GM23338 (cell line): ENCODE measurements at regions not wholly inside any gene's neighbourhood (a gene's known extent, or its start where the extent isn't known, plus 50 kb on each side); places are given as distances from the start of the nearest gene placed in this dataset.

ENCODE experiments used
- ATAC-seq: fragments of 200-7000 bp; cut with Tn5 transposase; 3 replicates; pipeline ENCODE4 v1.9.1; 2020
- DNase-seq: peaks from one replicate; pipeline ENCODE4 v3.0.0-alpha.2; 2015; ENCODE audit warnings: low spot score
- H2AFZ ChIP-seq: fragments of 200-600 bp; sonication (generic); 2 replicates; pipeline ENCODE4 v1.8.0; 2016; ENCODE audit warnings: antibody characterized with exemption, mild to moderate bottlenecking, moderate library complexity
- H3F3A ChIP-seq: fragments of 200-600 bp; sonication (generic); replicated peaks from 2 replicates; pipeline ENCODE4 v1.8.0; 2017; ENCODE audit warnings: antibody characterized with exemption, mixed run types, low read depth
- H3K27ac ChIP-seq: fragments of 200-600 bp; sonication (generic); 2 replicates; pipeline ENCODE4 v1.6.1; 2016; ENCODE audit warnings: low read depth
- H3K27me3 ChIP-seq: fragments of 200-600 bp; sonication (generic); 2 replicates; pipeline ENCODE4 v1.8.0; 2016; ENCODE audit warnings: mild to moderate bottlenecking, mixed run types, moderate library complexity; ENCODE audit not compliant: insufficient read depth
- H3K36me3 ChIP-seq: fragments of 200-600 bp; sonication (generic); 2 replicates; pipeline ENCODE4 v1.8.0; 2016; ENCODE audit warnings: mild to moderate bottlenecking; ENCODE audit not compliant: insufficient read depth
- H3K4me1 ChIP-seq: fragments of 200-600 bp; sonication (generic); 2 replicates; pipeline ENCODE4 v1.8.0; 2016; ENCODE audit warnings: mild to moderate bottlenecking, moderate library complexity; ENCODE audit not compliant: insufficient read depth
- H3K4me2 ChIP-seq: fragments of 200-600 bp; sonication (generic); 2 replicates; pipeline ENCODE4 v1.7.1; 2017; ENCODE audit warnings: mixed run types
- H3K4me3 ChIP-seq: fragments of 200-600 bp; sonication (generic); 2 replicates; pipeline ENCODE4 v1.6.1; 2016; ENCODE audit warnings: mixed run types
- H3K79me2 ChIP-seq: fragments of 200-600 bp; sonication (generic); replicated peaks from 2 replicates; pipeline ENCODE4 v1.8.0; 2017; ENCODE audit warnings: mild to moderate bottlenecking; ENCODE audit not compliant: insufficient read depth
- H3K9me2 ChIP-seq: fragments of 200-600 bp; sonication (generic); 2 replicates; pipeline ENCODE4 v1.8.0; 2017; ENCODE audit not compliant: insufficient read depth
- H4K20me1 ChIP-seq: fragments of 200-600 bp; sonication (generic); replicated peaks from 2 replicates; pipeline ENCODE4 v1.8.0; 2017; ENCODE audit warnings: mild to moderate bottlenecking; ENCODE audit not compliant: insufficient read depth
- H3K27ac Mint-ChIP-seq: 2 replicates; pipeline ENCODE4 v1.8.0; 2020; ENCODE audit warnings: inconsistent platforms, mild to moderate bottlenecking, moderate library complexity, mixed read lengths
- H3K27me3 Mint-ChIP-seq: 3 replicates; pipeline ENCODE4 v1.8.0; 2022; ENCODE audit warnings: low read depth, mild to moderate bottlenecking, moderate library complexity, mixed read lengths, inconsistent platforms; ENCODE audit not compliant: insufficient read depth, poor library complexity
- H3K36me3 Mint-ChIP-seq: 3 replicates; pipeline ENCODE4 v1.8.0; 2021; ENCODE audit warnings: low read depth, mild to moderate bottlenecking, inconsistent platforms, moderate library complexity, mixed read lengths
- H3K4me1 Mint-ChIP-seq: 3 replicates; pipeline ENCODE4 v1.8.0; 2020; ENCODE audit warnings: mild to moderate bottlenecking, inconsistent platforms, mixed read lengths
- H3K4me3 Mint-ChIP-seq: 3 replicates; pipeline ENCODE4 v1.8.0; 2021; ENCODE audit warnings: moderate library complexity, mild to moderate bottlenecking, inconsistent platforms, mixed read lengths
- H3K9me3 Mint-ChIP-seq: 3 replicates; pipeline ENCODE4 v1.8.0; 2020; ENCODE audit warnings: moderate library complexity, mild to moderate bottlenecking, inconsistent platforms, mixed read lengths
- EZH2phosphoT487 ChIP-seq: fragments of 200-600 bp; sonication (generic); IDR thresholded peaks from one replicate; pipeline ENCODE4 v1.8.1; 2018; ENCODE audit warnings: antibody characterized with exemption; ENCODE audit not compliant: unreplicated experiment
- STAT1 ChIP-seq: IDR thresholded peaks from one replicate; pipeline ENCODE4 v1.6.1; 2016; ENCODE audit warnings: antibody characterized with exemption; ENCODE audit not compliant: unreplicated experiment
- TF ChIP-seq, protein P1 (sequence below): IDR thresholded peaks from one replicate; pipeline ENCODE4 v1.6.1; 2018; ENCODE audit warnings: antibody characterized with exemption; ENCODE audit not compliant: unreplicated experiment
- TF ChIP-seq, protein P2 (sequence below): fragments of 250-450 bp; sonication (Bioruptor Pico); IDR thresholded peaks from 2 replicates; pipeline ENCODE4 v1.5.0; 2020; ENCODE audit warnings: mild to moderate bottlenecking, moderate library complexity
- TF ChIP-seq, protein P3 (sequence below): IDR thresholded peaks from 2 replicates; pipeline ENCODE4 v1.6.1; 2016; ENCODE audit warnings: antibody characterized with exemption

DNA sequence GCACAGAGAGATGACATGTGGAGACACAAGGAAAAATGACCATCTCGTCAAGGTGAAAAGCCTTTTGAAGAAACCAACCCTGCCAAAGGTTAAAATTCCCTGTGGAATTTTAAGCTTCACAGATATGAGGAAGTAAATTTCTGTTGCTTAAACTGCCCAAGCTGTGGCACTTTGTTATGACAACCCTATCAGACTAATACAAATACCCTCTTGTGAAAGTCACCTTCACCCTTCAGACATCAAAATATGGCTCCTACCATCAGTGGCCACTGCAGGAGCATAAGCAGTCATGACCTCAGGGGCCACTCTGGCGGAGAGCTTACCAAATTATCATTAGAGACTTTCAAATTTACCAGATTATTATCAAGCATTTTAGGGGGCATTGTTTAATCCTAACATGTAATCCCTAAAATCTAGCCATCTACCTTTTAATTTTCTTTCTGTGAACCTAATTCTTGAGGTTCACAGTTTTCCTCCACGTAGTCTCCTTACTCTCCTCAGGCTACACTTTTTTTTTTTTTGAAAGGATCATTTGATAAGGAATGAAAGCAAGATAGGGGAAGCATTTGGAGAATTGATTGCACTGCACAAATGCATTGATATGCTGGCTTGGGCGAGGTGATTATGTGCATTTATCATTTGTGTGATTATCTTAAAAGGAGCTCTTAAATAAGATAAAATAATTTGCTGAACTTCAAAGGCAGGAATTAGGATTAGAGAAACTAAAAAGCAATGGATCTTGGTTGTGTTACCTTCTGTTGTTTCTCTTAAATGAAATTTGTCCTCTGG is 90.3 kb downstream of the TMEM168 start:
- DNase-seq (no peak), ATAC-seq (no peak)
- Mint-ChIP-seq H3K4me3 (no peak overlapping the region), H3K9me3 (peaks cover 19% of the 10 kb centered on the region), H3K4me1 (peaks cover 6% of the 10 kb centered on the region; the same call in 1 of the 3 replicates), H3K27ac (no peak overlapping the region), H3K27me3 (no peaks in the 10 kb centered on the region), H3K36me3 (no peaks in the 10 kb centered on the region)
- H3K4me1 ChIP-seq = no peaks in the 10 kb centered on the region
- H3K36me3 ChIP-seq = no peaks in the 10 kb centered on the region
- no peak overlapping the region for H2AFZ ChIP-seq
- no peak overlapping the region for H3K27ac ChIP-seq
- no peaks in the 10 kb centered on the region for H3K27me3 ChIP-seq
- no peaks in the 10 kb centered on the region for H4K20me1 ChIP-seq
- H3K4me3 ChIP-seq = no peak overlapping the region
- TF ChIP-seq, protein P1, sequence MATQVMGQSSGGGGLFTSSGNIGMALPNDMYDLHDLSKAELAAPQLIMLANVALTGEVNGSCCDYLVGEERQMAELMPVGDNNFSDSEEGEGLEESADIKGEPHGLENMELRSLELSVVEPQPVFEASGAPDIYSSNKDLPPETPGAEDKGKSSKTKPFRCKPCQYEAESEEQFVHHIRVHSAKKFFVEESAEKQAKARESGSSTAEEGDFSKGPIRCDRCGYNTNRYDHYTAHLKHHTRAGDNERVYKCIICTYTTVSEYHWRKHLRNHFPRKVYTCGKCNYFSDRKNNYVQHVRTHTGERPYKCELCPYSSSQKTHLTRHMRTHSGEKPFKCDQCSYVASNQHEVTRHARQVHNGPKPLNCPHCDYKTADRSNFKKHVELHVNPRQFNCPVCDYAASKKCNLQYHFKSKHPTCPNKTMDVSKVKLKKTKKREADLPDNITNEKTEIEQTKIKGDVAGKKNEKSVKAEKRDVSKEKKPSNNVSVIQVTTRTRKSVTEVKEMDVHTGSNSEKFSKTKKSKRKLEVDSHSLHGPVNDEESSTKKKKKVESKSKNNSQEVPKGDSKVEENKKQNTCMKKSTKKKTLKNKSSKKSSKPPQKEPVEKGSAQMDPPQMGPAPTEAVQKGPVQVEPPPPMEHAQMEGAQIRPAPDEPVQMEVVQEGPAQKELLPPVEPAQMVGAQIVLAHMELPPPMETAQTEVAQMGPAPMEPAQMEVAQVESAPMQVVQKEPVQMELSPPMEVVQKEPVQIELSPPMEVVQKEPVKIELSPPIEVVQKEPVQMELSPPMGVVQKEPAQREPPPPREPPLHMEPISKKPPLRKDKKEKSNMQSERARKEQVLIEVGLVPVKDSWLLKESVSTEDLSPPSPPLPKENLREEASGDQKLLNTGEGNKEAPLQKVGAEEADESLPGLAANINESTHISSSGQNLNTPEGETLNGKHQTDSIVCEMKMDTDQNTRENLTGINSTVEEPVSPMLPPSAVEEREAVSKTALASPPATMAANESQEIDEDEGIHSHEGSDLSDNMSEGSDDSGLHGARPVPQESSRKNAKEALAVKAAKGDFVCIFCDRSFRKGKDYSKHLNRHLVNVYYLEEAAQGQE = no peak
- no peaks in the 10 kb centered on the region for H3K79me2 ChIP-seq
- H3K9me2 ChIP-seq = no peaks in the 10 kb centered on the region; the same call in 1 of the 2 replicates
- no peak overlapping the region for H3K4me2 ChIP-seq
- H3F3A ChIP-seq = no peaks in the 10 kb centered on the region

DNA sequence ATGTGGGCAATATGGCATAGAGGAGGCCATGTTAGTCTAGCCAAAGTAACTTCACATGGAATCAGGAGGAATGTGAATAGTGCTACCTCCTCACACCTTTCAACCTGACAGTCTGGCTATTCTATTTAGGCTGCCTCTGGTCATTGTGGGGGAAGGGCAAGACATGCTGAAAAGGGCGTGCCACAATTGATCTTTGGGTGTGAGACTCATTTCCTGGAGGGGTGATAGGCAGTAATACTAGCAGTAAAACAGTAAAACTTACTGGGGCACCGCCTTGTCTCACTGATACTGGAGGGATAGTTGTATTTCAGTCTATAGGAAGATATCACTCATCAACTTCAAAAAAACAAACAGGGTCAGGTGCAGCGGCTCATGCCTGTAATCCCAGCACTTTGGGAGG is 88.7 kb downstream of the TMEM168 start:
- peaks cover 6% of the 10 kb centered on the region; the same call in 1 of the 3 replicates for H3K4me1 Mint-ChIP-seq
- H3K79me2 ChIP-seq = no peaks in the 10 kb centered on the region
- TF ChIP-seq STAT1 = no peak
- no peak for TF ChIP-seq EZH2phosphoT487
- TF ChIP-seq, protein P2, sequence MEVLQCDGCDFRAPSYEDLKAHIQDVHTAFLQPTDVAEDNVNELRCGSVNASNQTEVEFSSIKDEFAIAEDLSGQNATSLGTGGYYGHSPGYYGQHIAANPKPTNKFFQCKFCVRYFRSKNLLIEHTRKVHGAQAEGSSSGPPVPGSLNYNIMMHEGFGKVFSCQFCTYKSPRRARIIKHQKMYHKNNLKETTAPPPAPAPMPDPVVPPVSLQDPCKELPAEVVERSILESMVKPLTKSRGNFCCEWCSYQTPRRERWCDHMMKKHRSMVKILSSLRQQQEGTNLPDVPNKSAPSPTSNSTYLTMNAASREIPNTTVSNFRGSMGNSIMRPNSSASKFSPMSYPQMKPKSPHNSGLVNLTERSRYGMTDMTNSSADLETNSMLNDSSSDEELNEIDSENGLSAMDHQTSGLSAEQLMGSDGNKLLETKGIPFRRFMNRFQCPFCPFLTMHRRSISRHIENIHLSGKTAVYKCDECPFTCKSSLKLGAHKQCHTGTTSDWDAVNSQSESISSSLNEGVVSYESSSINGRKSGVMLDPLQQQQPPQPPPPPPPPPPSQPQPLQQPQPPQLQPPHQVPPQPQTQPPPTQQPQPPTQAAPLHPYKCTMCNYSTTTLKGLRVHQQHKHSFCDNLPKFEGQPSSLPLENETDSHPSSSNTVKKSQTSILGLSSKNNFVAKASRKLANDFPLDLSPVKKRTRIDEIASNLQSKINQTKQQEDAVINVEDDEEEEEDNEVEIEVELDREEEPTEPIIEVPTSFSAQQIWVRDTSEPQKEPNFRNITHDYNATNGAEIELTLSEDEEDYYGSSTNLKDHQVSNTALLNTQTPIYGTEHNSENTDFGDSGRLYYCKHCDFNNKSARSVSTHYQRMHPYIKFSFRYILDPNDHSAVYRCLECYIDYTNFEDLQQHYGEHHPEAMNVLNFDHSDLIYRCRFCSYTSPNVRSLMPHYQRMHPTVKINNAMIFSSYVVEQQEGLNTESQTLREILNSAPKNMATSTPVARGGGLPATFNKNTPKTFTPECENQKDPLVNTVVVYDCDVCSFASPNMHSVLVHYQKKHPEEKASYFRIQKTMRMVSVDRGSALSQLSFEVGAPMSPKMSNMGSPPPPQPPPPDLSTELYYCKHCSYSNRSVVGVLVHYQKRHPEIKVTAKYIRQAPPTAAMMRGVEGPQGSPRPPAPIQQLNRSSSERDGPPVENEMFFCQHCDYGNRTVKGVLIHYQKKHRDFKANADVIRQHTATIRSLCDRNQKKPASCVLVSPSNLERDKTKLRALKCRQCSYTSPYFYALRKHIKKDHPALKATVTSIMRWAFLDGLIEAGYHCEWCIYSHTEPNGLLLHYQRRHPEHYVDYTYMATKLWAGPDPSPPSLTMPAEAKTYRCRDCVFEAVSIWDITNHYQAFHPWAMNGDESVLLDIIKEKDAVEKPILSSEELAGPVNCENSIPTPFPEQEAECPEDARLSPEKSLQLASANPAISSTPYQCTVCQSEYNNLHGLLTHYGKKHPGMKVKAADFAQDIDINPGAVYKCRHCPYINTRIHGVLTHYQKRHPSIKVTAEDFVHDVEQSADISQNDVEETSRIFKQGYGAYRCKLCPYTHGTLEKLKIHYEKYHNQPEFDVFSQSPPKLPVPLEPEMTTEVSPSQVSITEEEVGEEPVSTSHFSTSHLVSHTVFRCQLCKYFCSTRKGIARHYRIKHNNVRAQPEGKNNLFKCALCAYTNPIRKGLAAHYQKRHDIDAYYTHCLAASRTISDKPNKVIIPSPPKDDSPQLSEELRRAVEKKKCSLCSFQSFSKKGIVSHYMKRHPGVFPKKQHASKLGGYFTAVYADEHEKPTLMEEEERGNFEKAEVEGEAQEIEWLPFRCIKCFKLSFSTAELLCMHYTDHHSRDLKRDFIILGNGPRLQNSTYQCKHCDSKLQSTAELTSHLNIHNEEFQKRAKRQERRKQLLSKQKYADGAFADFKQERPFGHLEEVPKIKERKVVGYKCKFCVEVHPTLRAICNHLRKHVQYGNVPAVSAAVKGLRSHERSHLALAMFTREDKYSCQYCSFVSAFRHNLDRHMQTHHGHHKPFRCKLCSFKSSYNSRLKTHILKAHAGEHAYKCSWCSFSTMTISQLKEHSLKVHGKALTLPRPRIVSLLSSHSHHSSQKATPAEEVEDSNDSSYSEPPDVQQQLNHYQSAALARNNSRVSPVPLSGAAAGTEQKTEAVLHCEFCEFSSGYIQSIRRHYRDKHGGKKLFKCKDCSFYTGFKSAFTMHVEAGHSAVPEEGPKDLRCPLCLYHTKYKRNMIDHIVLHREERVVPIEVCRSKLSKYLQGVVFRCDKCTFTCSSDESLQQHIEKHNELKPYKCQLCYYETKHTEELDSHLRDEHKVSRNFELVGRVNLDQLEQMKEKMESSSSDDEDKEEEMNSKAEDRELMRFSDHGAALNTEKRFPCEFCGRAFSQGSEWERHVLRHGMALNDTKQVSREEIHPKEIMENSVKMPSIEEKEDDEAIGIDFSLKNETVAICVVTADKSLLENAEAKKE = no peak
- TF ChIP-seq, protein P1 = no peak
- TF ChIP-seq, protein P3, sequence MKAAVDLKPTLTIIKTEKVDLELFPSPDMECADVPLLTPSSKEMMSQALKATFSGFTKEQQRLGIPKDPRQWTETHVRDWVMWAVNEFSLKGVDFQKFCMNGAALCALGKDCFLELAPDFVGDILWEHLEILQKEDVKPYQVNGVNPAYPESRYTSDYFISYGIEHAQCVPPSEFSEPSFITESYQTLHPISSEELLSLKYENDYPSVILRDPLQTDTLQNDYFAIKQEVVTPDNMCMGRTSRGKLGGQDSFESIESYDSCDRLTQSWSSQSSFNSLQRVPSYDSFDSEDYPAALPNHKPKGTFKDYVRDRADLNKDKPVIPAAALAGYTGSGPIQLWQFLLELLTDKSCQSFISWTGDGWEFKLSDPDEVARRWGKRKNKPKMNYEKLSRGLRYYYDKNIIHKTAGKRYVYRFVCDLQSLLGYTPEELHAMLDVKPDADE = no peak

More for the DNA sequence above, 88.7 kb downstream of the TMEM168 start:
- no peaks in the 10 kb centered on the region for H4K20me1 ChIP-seq
- ATAC-seq (no peak), DNase-seq (no peak)
- no peak overlapping the region for H3K4me2 ChIP-seq
- Mint-ChIP-seq H3K9me3 (peaks cover 16% of the 10 kb centered on the region), H3K27ac (no peak overlapping the region), H3K27me3 (no peaks in the 10 kb centered on the region), H3K36me3 (no peaks in the 10 kb centered on the region), H3K4me3 (no peak overlapping the region)
- H3K27me3 ChIP-seq = no peaks in the 10 kb centered on the region
- H3K27ac ChIP-seq = no peak overlapping the region
- no peaks in the 10 kb centered on the region; the same call in 1 of the 2 replicates for H3K9me2 ChIP-seq
- H2AFZ ChIP-seq = 0 out of 2 replicates have a peak overlapping the region, but pooled peaks have one; percentile 29
- H3K4me3 ChIP-seq = no peak overlapping the region
- no peaks in the 10 kb centered on the region for H3F3A ChIP-seq
- no peaks in the 10 kb centered on the region for H3K36me3 ChIP-seq
- H3K4me1 ChIP-seq = no peaks in the 10 kb centered on the region
